ENCODE measurements at regions not wholly inside any gene's neighbourhood (a gene's known extent, or its start where the extent isn't known, plus 50 kb on each side); places are given as distances from the start of the nearest gene placed in this dataset.

GRCh38 chr11:110951037-110951949 lies 239.1 kb upstream of the ARHGAP20 start:
- no peak for ATAC-seq (replicated peaks; ENCODE audit: extremely low read depth, poor library complexity, severe bottlenecking)
- Mint-ChIP-seq H3K27me3 (no peaks in the 10 kb centered on the region), H3K27ac (ENCODE audit: low read depth) (no peak overlapping the region)

GRCh38 chr11:110948112-110948511 lies 235.9 kb upstream of the ARHGAP20 start:
- DNase-seq (ENCODE audit: low spot score in 2 of 2) (no peak), ATAC-seq (replicated peaks; ENCODE audit: extremely low read depth, poor library complexity, severe bottlenecking) (no peak)
- Mint-ChIP-seq H3K9me3 (no peaks in the 10 kb centered on the region), H3K4me3 (no peak overlapping the region), H3K36me3 (ENCODE audit: insufficient read depth) (no peaks in the 10 kb centered on the region), H3K4me1 (no peaks in the 10 kb centered on the region), H3K27ac (ENCODE audit: low read depth) (no peak overlapping the region), H3K27me3 (peaks cover 5% of the 10 kb centered on the region)

More at GRCh38 chr11:110951037-110951949, 239.1 kb upstream of the ARHGAP20 start:
- Mint-ChIP-seq H3K9me3 (no peaks in the 10 kb centered on the region), H3K4me1 (no peaks in the 10 kb centered on the region), H3K4me3 (no peak overlapping the region), H3K36me3 (ENCODE audit: insufficient read depth) (no peaks in the 10 kb centered on the region)
- no peak for DNase-seq (ENCODE audit: low spot score in 2 of 2)

GRCh38 chr11:110947096-110947495 lies 234.9 kb upstream of the ARHGAP20 start:
- H3K4me1 Mint-ChIP-seq, result no peaks in the 10 kb centered on the region
- no peaks in the 10 kb centered on the region for H3K36me3 Mint-ChIP-seq (ENCODE audit: insufficient read depth)
- DNase-seq (ENCODE audit: low spot score in 2 of 2), result no peak
- H3K27ac Mint-ChIP-seq (ENCODE audit: low read depth), result no peak overlapping the region
- ATAC-seq (replicated peaks; ENCODE audit: extremely low read depth, poor library complexity, severe bottlenecking), result no peak
- no peak overlapping the region for H3K4me3 Mint-ChIP-seq
- peaks cover 7% of the 10 kb centered on the region for H3K27me3 Mint-ChIP-seq
- H3K9me3 Mint-ChIP-seq, result no peaks in the 10 kb centered on the region

GRCh38 chr11:110939471-110939870 lies 227.2 kb upstream of the ARHGAP20 start:
- Mint-ChIP-seq H3K4me3 (no peak overlapping the region), H3K4me1 (no peaks in the 10 kb centered on the region), H3K36me3 (ENCODE audit: insufficient read depth) (no peaks in the 10 kb centered on the region), H3K27me3 (peaks cover 7% of the 10 kb centered on the region), H3K9me3 (no peaks in the 10 kb centered on the region), H3K27ac (ENCODE audit: low read depth) (no peak overlapping the region)
- no peak for ATAC-seq (replicated peaks; ENCODE audit: extremely low read depth, poor library complexity, severe bottlenecking)
- DNase-seq (ENCODE audit: low spot score in 2 of 2), result no peak

- Mint-ChIP-seq H3K9me3 (no peaks in the 10 kb centered on the region), H3K4me3 (no peak overlapping the region), H3K36me3 (ENCODE audit: insufficient read depth) (peaks cover 2% of the 10 kb centered on the region), H3K27me3 (no peaks in the 10 kb centered on the region), H3K4me1 (no peaks in the 10 kb centered on the region), H3K27ac (ENCODE audit: low read depth) (no peak overlapping the region)
- ATAC-seq (replicated peaks; ENCODE audit: extremely low read depth, poor library complexity, severe bottlenecking) (no peak), DNase-seq (ENCODE audit: low spot score in 2 of 2) (no peak)
Observed at GRCh38 chr11:110935018-110935640, 222.9 kb upstream of the ARHGAP20 start.

- DNase-seq (ENCODE audit: low spot score in 2 of 2) (no peak), ATAC-seq (replicated peaks; ENCODE audit: extremely low read depth, poor library complexity, severe bottlenecking) (no peak)
- H3K4me3 Mint-ChIP-seq, result no peak overlapping the region
- H3K36me3 Mint-ChIP-seq (ENCODE audit: insufficient read depth), result peaks cover 2% of the 10 kb centered on the region
- H3K27me3 Mint-ChIP-seq, result no peaks in the 10 kb centered on the region
- H3K9me3 Mint-ChIP-seq, result no peaks in the 10 kb centered on the region
- no peaks in the 10 kb centered on the region for H3K4me1 Mint-ChIP-seq
- no peak overlapping the region for H3K27ac Mint-ChIP-seq (ENCODE audit: low read depth)
Observed at GRCh38 chr11:110929129-110929528, 216.9 kb upstream of the ARHGAP20 start.

GRCh38 chr11:110928391-110928790 lies 216.2 kb upstream of the ARHGAP20 start:
- Mint-ChIP-seq H3K4me3 (no peak overlapping the region), H3K9me3 (no peaks in the 10 kb centered on the region), H3K4me1 (no peaks in the 10 kb centered on the region), H3K27me3 (no peaks in the 10 kb centered on the region), H3K27ac (ENCODE audit: low read depth) (no peak overlapping the region), H3K36me3 (ENCODE audit: insufficient read depth) (peaks cover 2% of the 10 kb centered on the region)
- ATAC-seq (replicated peaks; ENCODE audit: extremely low read depth, poor library complexity, severe bottlenecking), result no peak
- DNase-seq (ENCODE audit: low spot score in 2 of 2), result no peak

- no peak for DNase-seq (ENCODE audit: low spot score in 2 of 2)
- no peak overlapping the region for H3K4me3 Mint-ChIP-seq
- H3K27me3 Mint-ChIP-seq, result no peaks in the 10 kb centered on the region
- H3K4me1 Mint-ChIP-seq, result peaks cover 6% of the 10 kb centered on the region
- H3K9me3 Mint-ChIP-seq, result no peaks in the 10 kb centered on the region
- no peak for ATAC-seq (replicated peaks; ENCODE audit: extremely low read depth, poor library complexity, severe bottlenecking)
- H3K36me3 Mint-ChIP-seq (ENCODE audit: insufficient read depth), result no peaks in the 10 kb centered on the region
- no peak overlapping the region for H3K27ac Mint-ChIP-seq (ENCODE audit: low read depth)
Observed at GRCh38 chr11:110921742-110922521, 209.7 kb upstream of the ARHGAP20 start.

GRCh38 chr11:110919241-110919922 lies 207.1 kb upstream of the ARHGAP20 start:
- Mint-ChIP-seq H3K9me3 (no peaks in the 10 kb centered on the region), H3K27ac (ENCODE audit: low read depth) (no peak overlapping the region), H3K36me3 (ENCODE audit: insufficient read depth) (no peaks in the 10 kb centered on the region), H3K4me1 (peaks cover 6% of the 10 kb centered on the region), H3K4me3 (no peak overlapping the region), H3K27me3 (peaks cover 4% of the 10 kb centered on the region)
- ATAC-seq (replicated peaks; ENCODE audit: extremely low read depth, poor library complexity, severe bottlenecking) (no peak), DNase-seq (ENCODE audit: low spot score in 2 of 2) (no peak)

- DNase-seq (ENCODE audit: low spot score in 2 of 2) (no peak), ATAC-seq (replicated peaks; ENCODE audit: extremely low read depth, poor library complexity, severe bottlenecking) (no peak)
- no peaks in the 10 kb centered on the region for H3K36me3 Mint-ChIP-seq (ENCODE audit: insufficient read depth)
- no peak overlapping the region for H3K27ac Mint-ChIP-seq (ENCODE audit: low read depth)
- H3K4me1 Mint-ChIP-seq, result peaks cover 6% of the 10 kb centered on the region
- H3K9me3 Mint-ChIP-seq, result no peaks in the 10 kb centered on the region
- no peak overlapping the region for H3K4me3 Mint-ChIP-seq
- H3K27me3 Mint-ChIP-seq, result peaks cover 14% of the 10 kb centered on the region
Observed at GRCh38 chr11:110918351-110918750, 206.1 kb upstream of the ARHGAP20 start.

- Mint-ChIP-seq H3K27me3 (peaks cover 14% of the 10 kb centered on the region), H3K4me1 (peaks cover 9% of the 10 kb centered on the region), H3K27ac (ENCODE audit: low read depth) (no peak overlapping the region), H3K9me3 (peaks cover 2% of the 10 kb centered on the region), H3K36me3 (ENCODE audit: insufficient read depth) (no peaks in the 10 kb centered on the region), H3K4me3 (no peak overlapping the region)
- DNase-seq (ENCODE audit: low spot score in 2 of 2) (no peak), ATAC-seq (replicated peaks; ENCODE audit: extremely low read depth, poor library complexity, severe bottlenecking) (no peak)
Observed at GRCh38 chr11:110912437-110912836, 200.2 kb upstream of the ARHGAP20 start.

- peaks cover 14% of the 10 kb centered on the region for H3K4me1 Mint-ChIP-seq
- H3K27ac Mint-ChIP-seq (ENCODE audit: low read depth), result no peak overlapping the region
- no peak overlapping the region for H3K4me3 Mint-ChIP-seq
- ATAC-seq (replicated peaks; ENCODE audit: extremely low read depth, poor library complexity, severe bottlenecking) (no peak), DNase-seq (ENCODE audit: low spot score in 2 of 2) (no peak)
- peaks cover 4% of the 10 kb centered on the region for H3K9me3 Mint-ChIP-seq
- no peaks in the 10 kb centered on the region for H3K36me3 Mint-ChIP-seq (ENCODE audit: insufficient read depth)
- H3K27me3 Mint-ChIP-seq, result peaks cover 14% of the 10 kb centered on the region
Observed at GRCh38 chr11:110910384-110910783, 198.1 kb upstream of the ARHGAP20 start.
